Cardiac fibroblast (primary cell): ENCODE measurements at regions not wholly inside any gene's neighbourhood (a gene's known extent, or its start where the extent isn't known, plus 50 kb on each side); places are given as distances from the start of the nearest gene placed in this dataset.

ENCODE experiments used
- DNase-seq, 2 donors: peaks; one replicate each; pipeline versions ENCODE4 v3.0.0 to v3.0.0-alpha.2; 2010; ENCODE audit warnings: low read depth in 2 of 2
- H3K4me3 ChIP-seq, 2 donors: replicated peaks in 1 of 2; 1 replicate in 1 of 2; 2 replicates in 1 of 2; pipeline ENCODE4 v1.5.1; 2011; ENCODE audit warnings: low read depth in 2 of 2, low read length in 2 of 2, mild to moderate bottlenecking in 2 of 2, moderate library complexity in 1 of 2
- TF ChIP-seq, protein P1 (sequence below): IDR thresholded peaks from one replicate; pipeline ENCODE4 v1.5.1; 2011; ENCODE audit warnings: low read depth, mild to moderate bottlenecking, low read length, inconsistent platforms

DNA sequence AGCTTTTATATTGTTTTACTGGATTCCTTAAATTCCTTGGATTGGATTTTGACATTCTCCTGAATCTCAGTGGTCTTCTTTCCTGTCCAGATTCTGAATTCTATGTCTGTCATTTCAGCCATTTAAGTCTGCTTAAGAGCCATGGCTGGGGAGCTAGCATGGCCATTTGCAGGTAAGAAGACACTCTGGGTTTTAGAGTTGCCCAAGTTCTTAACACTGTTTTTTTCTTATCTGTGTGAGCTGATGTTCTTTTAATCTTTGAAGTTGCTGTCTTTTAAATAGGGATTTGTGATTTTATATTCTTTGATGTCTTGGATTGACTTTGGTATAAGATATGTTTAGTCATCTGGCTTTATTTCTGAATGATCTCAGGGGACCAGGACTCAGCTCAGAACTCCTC is 677.2 kb downstream of the CCDC85A start:
- no peak overlapping the region for H3K4me3 ChIP-seq
- TF ChIP-seq, protein P1, sequence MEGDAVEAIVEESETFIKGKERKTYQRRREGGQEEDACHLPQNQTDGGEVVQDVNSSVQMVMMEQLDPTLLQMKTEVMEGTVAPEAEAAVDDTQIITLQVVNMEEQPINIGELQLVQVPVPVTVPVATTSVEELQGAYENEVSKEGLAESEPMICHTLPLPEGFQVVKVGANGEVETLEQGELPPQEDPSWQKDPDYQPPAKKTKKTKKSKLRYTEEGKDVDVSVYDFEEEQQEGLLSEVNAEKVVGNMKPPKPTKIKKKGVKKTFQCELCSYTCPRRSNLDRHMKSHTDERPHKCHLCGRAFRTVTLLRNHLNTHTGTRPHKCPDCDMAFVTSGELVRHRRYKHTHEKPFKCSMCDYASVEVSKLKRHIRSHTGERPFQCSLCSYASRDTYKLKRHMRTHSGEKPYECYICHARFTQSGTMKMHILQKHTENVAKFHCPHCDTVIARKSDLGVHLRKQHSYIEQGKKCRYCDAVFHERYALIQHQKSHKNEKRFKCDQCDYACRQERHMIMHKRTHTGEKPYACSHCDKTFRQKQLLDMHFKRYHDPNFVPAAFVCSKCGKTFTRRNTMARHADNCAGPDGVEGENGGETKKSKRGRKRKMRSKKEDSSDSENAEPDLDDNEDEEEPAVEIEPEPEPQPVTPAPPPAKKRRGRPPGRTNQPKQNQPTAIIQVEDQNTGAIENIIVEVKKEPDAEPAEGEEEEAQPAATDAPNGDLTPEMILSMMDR = no peak
- no peak for DNase-seq

DNA sequence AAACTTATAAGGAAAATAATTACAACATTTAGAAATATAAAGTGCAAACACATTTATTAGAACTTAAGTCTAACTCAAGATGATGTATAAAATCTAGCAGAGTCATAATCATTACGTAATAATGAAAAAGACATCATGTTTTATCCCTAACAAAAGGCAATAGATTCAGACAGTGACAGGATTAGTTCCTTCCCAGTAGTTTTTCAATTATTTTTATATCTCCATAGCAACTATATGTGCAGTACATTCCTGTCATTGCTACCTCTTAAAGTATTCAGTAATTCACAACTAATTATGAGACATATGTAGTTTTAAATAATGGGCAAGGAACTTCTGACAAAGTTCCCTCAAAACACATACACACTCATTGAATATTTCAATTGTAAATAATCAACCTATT is 687.9 kb downstream of the CCDC85A start:
- no peak overlapping the region for H3K4me3 ChIP-seq
- TF ChIP-seq, protein P1 = no peak
- DNase-seq = peak in 1 of 2 donors; percentile 1

DNA sequence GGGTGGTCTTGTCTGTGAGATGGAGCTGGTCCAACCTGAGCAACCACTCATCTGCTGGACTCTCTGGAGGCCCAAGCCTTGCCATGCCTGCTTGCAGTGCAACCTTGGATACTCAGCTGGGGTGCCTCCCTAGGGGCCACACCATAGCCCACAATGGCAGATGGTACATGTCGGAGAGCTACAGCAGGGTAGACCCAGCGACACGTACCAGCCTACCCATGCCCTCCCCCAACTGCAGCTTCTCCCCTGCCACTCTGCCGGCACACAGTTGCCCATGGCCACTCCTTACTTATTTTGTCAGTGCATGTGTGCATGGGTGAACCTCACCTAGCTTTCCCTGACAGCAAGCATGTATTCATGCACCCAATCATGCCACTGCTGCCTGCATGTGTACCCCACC is 690.9 kb downstream of the CCDC85A start:
- no peak overlapping the region for H3K4me3 ChIP-seq
- TF ChIP-seq, protein P1 = no peak
- no peak for DNase-seq

DNA sequence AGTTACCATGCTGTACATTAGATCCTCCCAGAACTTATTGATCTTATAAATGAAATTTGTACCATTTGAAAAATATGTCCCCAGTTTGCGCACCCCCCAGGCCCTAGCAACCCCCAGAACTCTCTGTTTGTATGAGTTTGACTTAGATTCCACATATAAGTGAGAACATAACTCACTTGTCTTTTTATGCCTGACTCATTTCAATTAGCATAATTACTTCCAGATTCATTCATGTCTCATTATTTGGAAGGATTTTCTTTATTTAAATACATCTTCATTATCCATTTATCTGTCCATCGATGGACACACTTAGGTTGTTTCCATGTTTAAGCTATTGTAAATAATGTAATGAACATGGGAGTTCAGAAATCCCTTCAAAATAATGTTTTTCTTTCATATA is 705.9 kb downstream of the CCDC85A start:
- TF ChIP-seq, protein P1 = no peak
- no peak overlapping the region for H3K4me3 ChIP-seq
- no peak for DNase-seq

DNA sequence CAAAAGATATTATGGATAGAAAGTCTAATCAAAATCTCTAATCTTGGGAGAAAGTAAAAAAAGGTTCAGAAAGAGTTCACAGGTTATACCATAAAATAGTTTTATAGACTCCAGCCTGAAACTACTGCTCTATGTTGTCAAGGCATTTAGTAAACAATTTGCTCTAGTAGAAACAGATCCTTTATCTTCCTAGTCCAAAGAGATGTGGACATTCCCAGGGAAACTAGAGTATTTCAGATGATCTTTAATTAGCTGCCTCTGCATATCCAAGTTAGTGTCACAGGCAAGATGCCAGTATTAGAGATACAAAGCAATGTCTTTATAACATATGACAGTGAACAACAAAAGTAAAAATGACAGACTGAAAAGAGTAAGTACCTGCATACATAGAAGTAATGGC is 708.6 kb downstream of the CCDC85A start:
- TF ChIP-seq, protein P1 = no peak
- DNase-seq = no peak
- H3K4me3 ChIP-seq = no peak overlapping the region

DNA sequence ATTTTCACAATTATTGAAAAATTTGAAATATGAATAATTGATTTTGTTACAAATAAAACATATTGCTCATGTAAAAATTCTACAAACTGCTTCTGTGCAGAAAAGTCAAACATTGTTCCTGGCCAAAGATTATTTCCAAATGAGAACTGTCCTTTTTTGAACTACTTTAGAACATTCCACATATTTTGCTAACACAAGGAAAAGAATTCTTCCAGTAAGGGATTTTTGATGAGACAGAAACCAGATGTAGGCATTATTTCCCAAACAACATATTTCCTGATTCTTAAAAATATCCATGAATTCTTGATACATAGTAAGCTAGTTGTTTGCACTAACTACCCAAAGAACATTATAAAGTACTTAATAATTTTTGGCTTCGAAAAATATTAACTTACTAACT is 715.2 kb downstream of the CCDC85A start:
- no peak overlapping the region for H3K4me3 ChIP-seq
- TF ChIP-seq, protein P1 = no peak
- no peak for DNase-seq

DNA sequence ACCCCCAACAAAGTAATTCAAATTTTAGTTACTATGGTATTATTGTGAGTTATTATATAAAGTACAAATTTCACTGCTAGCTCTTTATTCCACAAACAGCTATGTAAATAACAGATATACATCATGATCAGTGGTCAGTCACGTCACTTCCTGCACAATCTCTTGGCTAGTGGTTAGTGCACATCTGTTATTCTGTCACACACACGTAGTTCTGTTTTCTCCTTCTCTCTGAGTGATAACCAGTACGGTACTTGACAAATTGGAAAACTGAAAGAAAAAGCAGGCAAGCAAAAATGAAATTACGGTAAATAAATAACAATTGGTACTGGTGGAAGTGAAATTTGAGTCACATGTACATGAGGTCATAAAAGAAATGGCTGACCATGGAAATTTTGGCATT is 728.7 kb downstream of the CCDC85A start:
- H3K4me3 ChIP-seq = no peak overlapping the region
- DNase-seq = no peak
- TF ChIP-seq, protein P1 = no peak
